ENCODE measurements at regions not wholly inside any gene's neighbourhood (a gene's known extent, or its start where the extent isn't known, plus 50 kb on each side); places are given as distances from the start of the nearest gene placed in this dataset.

- TF ChIP-seq, protein P1, sequence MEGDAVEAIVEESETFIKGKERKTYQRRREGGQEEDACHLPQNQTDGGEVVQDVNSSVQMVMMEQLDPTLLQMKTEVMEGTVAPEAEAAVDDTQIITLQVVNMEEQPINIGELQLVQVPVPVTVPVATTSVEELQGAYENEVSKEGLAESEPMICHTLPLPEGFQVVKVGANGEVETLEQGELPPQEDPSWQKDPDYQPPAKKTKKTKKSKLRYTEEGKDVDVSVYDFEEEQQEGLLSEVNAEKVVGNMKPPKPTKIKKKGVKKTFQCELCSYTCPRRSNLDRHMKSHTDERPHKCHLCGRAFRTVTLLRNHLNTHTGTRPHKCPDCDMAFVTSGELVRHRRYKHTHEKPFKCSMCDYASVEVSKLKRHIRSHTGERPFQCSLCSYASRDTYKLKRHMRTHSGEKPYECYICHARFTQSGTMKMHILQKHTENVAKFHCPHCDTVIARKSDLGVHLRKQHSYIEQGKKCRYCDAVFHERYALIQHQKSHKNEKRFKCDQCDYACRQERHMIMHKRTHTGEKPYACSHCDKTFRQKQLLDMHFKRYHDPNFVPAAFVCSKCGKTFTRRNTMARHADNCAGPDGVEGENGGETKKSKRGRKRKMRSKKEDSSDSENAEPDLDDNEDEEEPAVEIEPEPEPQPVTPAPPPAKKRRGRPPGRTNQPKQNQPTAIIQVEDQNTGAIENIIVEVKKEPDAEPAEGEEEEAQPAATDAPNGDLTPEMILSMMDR (IDR thresholded peaks at IDR 0.05; ENCODE audit: borderline replicate concordance), result no peak
- H3K4me1 ChIP-seq, result no peaks in the 10 kb centered on the region
Observed at GRCh38 chr3:139239550-139239949, 104.3 kb upstream of the MRPS22 start.

GRCh38 chr3:139241783-139242182, 102.0 kb upstream of the MRPS22 start:
- TF ChIP-seq, protein P1 (IDR thresholded peaks at IDR 0.05; ENCODE audit: borderline replicate concordance), result no peak
- no peaks in the 10 kb centered on the region for H3K4me1 ChIP-seq
- intact Hi-C loops (cut with micrococcal nuclease), result no loop called here
- H3K4me3 ChIP-seq, result no peak overlapping the region
- H3K27ac ChIP-seq (replicated peaks), result no peak overlapping the region
- H3K27me3 ChIP-seq (ENCODE audit: low read depth), result peaks cover 45% of the 10 kb centered on the region
- DNase-seq, result no peak
- no peaks in the 10 kb centered on the region for H3K36me3 ChIP-seq
- H3K9me3 ChIP-seq (replicated peaks), result no peaks in the 10 kb centered on the region

More at GRCh38 chr3:139239550-139239949, 104.3 kb upstream of the MRPS22 start:
- intact Hi-C loops (cut with micrococcal nuclease), result no loop called here
- Histone ChIP-seq H3K27me3 (ENCODE audit: low read depth) (peaks cover 39% of the 10 kb centered on the region), H3K36me3 (no peaks in the 10 kb centered on the region), H3K4me3 (no peak overlapping the region), H3K27ac (replicated peaks) (no peak overlapping the region), H3K9me3 (replicated peaks) (no peaks in the 10 kb centered on the region)
- no peak for DNase-seq

DNA sequence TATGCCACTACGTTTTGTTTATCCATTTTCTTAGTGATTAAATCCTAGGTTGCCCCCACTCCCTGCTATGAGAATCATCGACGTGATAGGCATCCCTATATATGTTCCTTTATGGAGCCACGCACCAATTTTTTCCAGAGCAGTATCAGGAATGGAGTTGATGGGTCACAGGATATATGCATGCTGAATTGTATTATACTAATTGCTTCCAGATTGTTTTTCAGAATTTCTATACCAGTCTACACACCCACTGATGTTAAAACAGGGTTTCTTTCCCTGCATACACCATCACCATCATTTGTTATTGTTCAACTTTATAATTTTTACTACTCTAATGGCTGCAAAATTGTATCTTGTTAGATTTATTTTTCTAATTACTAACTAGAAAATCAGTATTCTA, 100.1 kb upstream of the MRPS22 start:
- no peaks in the 10 kb centered on the region for H3K4me1 ChIP-seq
- H3K27ac ChIP-seq (replicated peaks), result no peak overlapping the region
- no peaks in the 10 kb centered on the region for H3K36me3 ChIP-seq
- no peak for DNase-seq
- intact Hi-C loops (cut with micrococcal nuclease), result no loop called here
- H3K27me3 ChIP-seq (ENCODE audit: low read depth), result peaks cover 43% of the 10 kb centered on the region
- TF ChIP-seq, protein P1 (IDR thresholded peaks at IDR 0.05; ENCODE audit: borderline replicate concordance), result no peak
- H3K4me3 ChIP-seq, result no peak overlapping the region
- H3K9me3 ChIP-seq (replicated peaks), result no peaks in the 10 kb centered on the region

DNA sequence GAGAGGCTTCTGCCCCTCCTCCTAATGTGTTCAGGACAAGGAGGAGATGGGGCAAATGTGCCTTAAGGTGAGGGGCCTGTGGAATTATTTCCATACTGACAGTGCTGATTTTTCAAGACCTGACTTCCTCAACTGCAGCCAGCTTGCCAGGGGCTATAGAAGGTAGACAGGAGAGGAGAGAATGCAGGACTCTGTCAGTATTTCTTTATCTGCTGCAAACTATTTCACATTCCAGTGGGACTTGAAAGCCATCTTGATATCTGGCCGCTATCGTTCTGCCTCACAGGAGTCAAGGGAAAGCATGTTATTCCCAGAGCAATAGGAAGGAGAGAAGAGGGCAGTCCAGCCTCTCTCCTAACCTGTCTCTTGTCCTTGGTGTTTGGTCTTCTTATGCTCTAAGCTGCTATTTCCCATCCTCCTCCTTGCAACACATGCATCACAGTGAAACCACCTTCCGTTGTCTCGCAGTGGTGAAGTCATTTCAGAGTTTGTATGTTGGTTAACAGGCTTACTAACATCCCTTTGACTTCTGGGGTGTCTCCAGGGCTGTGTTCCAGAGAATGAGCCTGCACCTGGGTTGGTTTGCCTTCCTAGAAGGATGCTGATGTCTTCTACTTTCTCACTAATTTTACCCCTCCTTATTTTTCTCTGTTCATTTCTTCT, 95.1 kb upstream of the MRPS22 start:
- no peaks in the 10 kb centered on the region for H3K36me3 ChIP-seq
- no peaks in the 10 kb centered on the region for H3K4me1 ChIP-seq
- no peak overlapping the region for H3K27ac ChIP-seq (replicated peaks)
- TF ChIP-seq, protein P1 (IDR thresholded peaks at IDR 0.05; ENCODE audit: borderline replicate concordance), result no peak
- intact Hi-C loops (cut with micrococcal nuclease), result no loop called here
- DNase-seq, result no peak
- H3K27me3 ChIP-seq (ENCODE audit: low read depth), result peaks cover 23% of the 10 kb centered on the region
- no peaks in the 10 kb centered on the region for H3K9me3 ChIP-seq (replicated peaks)
- no peak overlapping the region for H3K4me3 ChIP-seq

GRCh38 chr3:139251529-139251928, 92.3 kb upstream of the MRPS22 start:
- DNase-seq, result no peak
- TF ChIP-seq, protein P1 (IDR thresholded peaks at IDR 0.05; ENCODE audit: borderline replicate concordance), result no peak
- Histone ChIP-seq H3K27me3 (ENCODE audit: low read depth) (peaks cover 17% of the 10 kb centered on the region), H3K4me1 (no peaks in the 10 kb centered on the region), H3K9me3 (replicated peaks) (no peaks in the 10 kb centered on the region), H3K36me3 (no peaks in the 10 kb centered on the region), H3K4me3 (no peak overlapping the region), H3K27ac (replicated peaks) (no peak overlapping the region)
- intact Hi-C loops (cut with micrococcal nuclease), result no loop called here
